ENCODE measurements at regions not wholly inside any gene's neighbourhood (a gene's known extent, or its start where the extent isn't known, plus 50 kb on each side); places are given as distances from the start of the nearest gene placed in this dataset.
"Not testable (repeated sequence)": the region's sequence is repeated elsewhere in the genome, so short reads cannot be mapped to it uniquely, and the experiment has no call there.

- DNase-seq, result no peak
Observed at GRCh38 chr3:117809186-117810081, 1099.9 kb downstream of the TUSC7 start.

- no peak for DNase-seq
Observed at GRCh38 chr3:117811786-117812185, 1102.2 kb downstream of the TUSC7 start.

- DNase-seq, result no peak
Observed at GRCh38 chr3:117814975-117815374, 1105.4 kb downstream of the TUSC7 start.

GRCh38 chr3:117817103-117817502, 1107.5 kb downstream of the TUSC7 start:
- no peak for DNase-seq

- DNase-seq, result no peak
Observed at GRCh38 chr3:117818592-117818991, 1109.0 kb downstream of the TUSC7 start.

GRCh38 chr3:117820658-117821299, 1111.2 kb downstream of the TUSC7 start:
- no peak for DNase-seq

- no peak for DNase-seq
Observed at GRCh38 chr3:117822416-117822815, 1112.8 kb downstream of the TUSC7 start.

GRCh38 chr3:117836296-117836695, 1126.7 kb downstream of the TUSC7 start:
- no peak for DNase-seq

- no peak for DNase-seq
Observed at GRCh38 chr3:117837391-117837790, 1127.8 kb downstream of the TUSC7 start.

GRCh38 chr3:117842086-117842485, 1132.5 kb downstream of the TUSC7 start:
- DNase-seq, result no peak

- DNase-seq, result no peak
Observed at GRCh38 chr3:117843356-117843755, 1133.8 kb downstream of the TUSC7 start.

GRCh38 chr3:117844676-117845075, 1135.1 kb downstream of the TUSC7 start:
- no peak for DNase-seq

GRCh38 chr3:117846238-117846637, 1136.7 kb downstream of the TUSC7 start:
- no peak for DNase-seq

- no peak for DNase-seq
Observed at GRCh38 chr3:117848606-117849005, 1139.0 kb downstream of the TUSC7 start.

- DNase-seq, result no peak
Observed at GRCh38 chr3:117853923-117854668, 1144.5 kb downstream of the TUSC7 start.

- no peak for DNase-seq
Observed at GRCh38 chr3:117856354-117856753, 1146.8 kb downstream of the TUSC7 start.

- DNase-seq, result no peak
Observed at GRCh38 chr3:117863146-117863545, 1153.6 kb downstream of the TUSC7 start.

- DNase-seq, result no peak
Observed at GRCh38 chr3:117865338-117865737, 1155.8 kb downstream of the TUSC7 start.

GRCh38 chr3:117868766-117869165, 1159.2 kb downstream of the TUSC7 start:
- DNase-seq, result no peak

GRCh38 chr3:117871934-117872333, 1162.4 kb downstream of the TUSC7 start:
- DNase-seq, result no peak

GRCh38 chr3:117872594-117873248, 1161.9 kb downstream of the IGSF11 start:
- DNase-seq, result not testable (repeated sequence)

GRCh38 chr3:117873249-117873600, 1161.4 kb downstream of the IGSF11 start:
- DNase-seq, result no peak

GRCh38 chr3:117874028-117874690, 1160.5 kb downstream of the IGSF11 start:
- DNase-seq, result no peak
